ENCODE measurements at regions not wholly inside any gene's neighbourhood (a gene's known extent, or its start where the extent isn't known, plus 50 kb on each side); places are given as distances from the start of the nearest gene placed in this dataset.

GRCh38 chr1:148367596-148367995, 115.5 kb downstream of the PPIAL4G start:
- Histone ChIP-seq H2AFZ (ENCODE audit: low read length) (no peak overlapping the region), H3K4me1 (ENCODE audit: insufficient read depth, low read length) (peaks cover 11% of the 10 kb centered on the region), H4K20me1 (ENCODE audit: insufficient read depth, low read length) (no peaks in the 10 kb centered on the region), H3K4me3 (replicated peaks in 1 of 3; ENCODE audit: insufficient read depth in 1 of 3, low read depth in 2 of 3, low read length in 3 of 3) (no peak overlapping the region), H3K27ac (ENCODE audit: extremely low read length, insufficient read depth, low read length) (no peak overlapping the region), H3K9me3 (ENCODE audit: low read length) (no peaks in the 10 kb centered on the region), H3K9ac (ENCODE audit: insufficient read depth, low read depth, low read length) (no peak overlapping the region), H3K4me2 (ENCODE audit: low read depth, low read length) (no peak overlapping the region), H3K79me2 (ENCODE audit: insufficient read depth, low read length) (no peaks in the 10 kb centered on the region), H3K36me3 (replicated peaks in 1 of 2; ENCODE audit: control insufficient read depth in 1 of 2, insufficient read depth in 2 of 2, low read length in 2 of 2) (no peaks in the 10 kb centered on the region), H3K27me3 (ENCODE audit: control insufficient read depth in 1 of 2, insufficient read depth in 2 of 2, low read length in 2 of 2) (peaks cover 0 to 3% of the 10 kb centered on the region in 2 experiments; a peak in 1 of 5 replicates)
- DNase-seq (ENCODE audit: low spot score) (no peak), ATAC-seq (no peak), FAIRE-seq (no peak)
- WGBS (ENCODE audit: low lambda C conversion rate): 19% methylated on average over 3 of the region's 3 CpGs
- intact Hi-C loops (cut with micrococcal nuclease; ENCODE audit: unreplicated experiment): no loop called here
- in situ Hi-C loops (cut with HindIII; ENCODE audit: extremely low pct_ligation_motif_present, low pct_unique_long_range_greater_than_20kb): no loop called here
- ChIA-PET POLR2A (no interaction called here), CTCF (ENCODE audit: low intra/inter-chr PET ratio, low total read pairs) (no interaction called here)
- TF ChIP-seq GFI1 (CRISPR knock-in tag; IDR thresholded peaks at IDR 0.05; ENCODE audit: borderline replicate concordance): no peak
- no peak for TF ChIP-seq ZNF773 (CRISPR knock-in tag; IDR thresholded peaks at IDR 0.05; ENCODE audit: borderline replicate concordance)
- TF ChIP-seq SMARCE1 (IDR thresholded peaks at IDR 0.05; ENCODE audit: borderline replicate concordance): no peak
- no peak for TF ChIP-seq ATM (IDR thresholded peaks at IDR 0.05; ENCODE audit: borderline replicate concordance)
- no peak for TF ChIP-seq ARHGAP35 (CRISPR knock-in tag; IDR thresholded peaks at IDR 0.05; ENCODE audit: borderline replicate concordance)
- TF ChIP-seq PHF5A (CRISPR knock-in tag; IDR thresholded peaks at IDR 0.05; ENCODE audit: low read depth, unreplicated experiment): no peak
- no peak for TF ChIP-seq SSRP1 (CRISPR knock-in tag; IDR thresholded peaks at IDR 0.05)
- no peak for TF ChIP-seq ZNF121 (CRISPR knock-in tag; IDR thresholded peaks at IDR 0.05)
- no peak for TF ChIP-seq ZSCAN20 (CRISPR knock-in tag; IDR thresholded peaks at IDR 0.05; ENCODE audit: borderline replicate concordance)
- TF ChIP-seq TEAD2 (CRISPR knock-in tag; IDR thresholded peaks at IDR 0.05): no peak
- no peak for TF ChIP-seq TRIM22 (IDR thresholded peaks at IDR 0.05)
- TF ChIP-seq CCAR2 (optimal IDR thresholded peaks at IDR 0.05; ENCODE audit: low read depth, low read length): no peak
- TF ChIP-seq ZNF142 (CRISPR knock-in tag; IDR thresholded peaks at IDR 0.05): no peak
- TF ChIP-seq SOX6 (IDR thresholded peaks at IDR 0.05): no peak
- TF ChIP-seq SOX6 (CRISPR knock-in tag; IDR thresholded peaks at IDR 0.05): no peak
- no peak for TF ChIP-seq HOXA3 (CRISPR knock-in tag; IDR thresholded peaks at IDR 0.05)
- no TSS peak for BruUV-seq (replicated peaks)
